Fibroblast of the aortic adventitia (primary cell): ENCODE measurements at regions not wholly inside any gene's neighbourhood (a gene's known extent, or its start where the extent isn't known, plus 50 kb on each side); places are given as distances from the start of the nearest gene placed in this dataset.
"Not testable (repeated sequence)": the region's sequence is repeated elsewhere in the genome, so short reads cannot be mapped to it uniquely, and the experiment has no call there.

Experiments
- DNase-seq: peaks from one replicate; pipeline ENCODE4 v3.0.0-alpha.2; 2010; ENCODE audit warnings: low read depth
- H3K4me3 ChIP-seq: 2 replicates; pipeline ENCODE4 v1.5.1; 2011; ENCODE audit warnings: low read depth, mild to moderate bottlenecking, control low read depth, low read length, moderate library complexity
- TF ChIP-seq, protein P1 (sequence below): IDR thresholded peaks from 2 replicates; pipeline ENCODE4 v1.5.1; 2011; ENCODE audit warnings: mild to moderate bottlenecking, low read length, control low read depth, inconsistent platforms; ENCODE audit not compliant: insufficient read depth

- TF ChIP-seq, protein P1, sequence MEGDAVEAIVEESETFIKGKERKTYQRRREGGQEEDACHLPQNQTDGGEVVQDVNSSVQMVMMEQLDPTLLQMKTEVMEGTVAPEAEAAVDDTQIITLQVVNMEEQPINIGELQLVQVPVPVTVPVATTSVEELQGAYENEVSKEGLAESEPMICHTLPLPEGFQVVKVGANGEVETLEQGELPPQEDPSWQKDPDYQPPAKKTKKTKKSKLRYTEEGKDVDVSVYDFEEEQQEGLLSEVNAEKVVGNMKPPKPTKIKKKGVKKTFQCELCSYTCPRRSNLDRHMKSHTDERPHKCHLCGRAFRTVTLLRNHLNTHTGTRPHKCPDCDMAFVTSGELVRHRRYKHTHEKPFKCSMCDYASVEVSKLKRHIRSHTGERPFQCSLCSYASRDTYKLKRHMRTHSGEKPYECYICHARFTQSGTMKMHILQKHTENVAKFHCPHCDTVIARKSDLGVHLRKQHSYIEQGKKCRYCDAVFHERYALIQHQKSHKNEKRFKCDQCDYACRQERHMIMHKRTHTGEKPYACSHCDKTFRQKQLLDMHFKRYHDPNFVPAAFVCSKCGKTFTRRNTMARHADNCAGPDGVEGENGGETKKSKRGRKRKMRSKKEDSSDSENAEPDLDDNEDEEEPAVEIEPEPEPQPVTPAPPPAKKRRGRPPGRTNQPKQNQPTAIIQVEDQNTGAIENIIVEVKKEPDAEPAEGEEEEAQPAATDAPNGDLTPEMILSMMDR: no peak
- peak; percentile 2 for DNase-seq
- H3K4me3 ChIP-seq: no peak overlapping the region
Measured at GRCh38 chr1:60504206-60504840, 430.8 kb upstream of the C1orf87 start.

DNA sequence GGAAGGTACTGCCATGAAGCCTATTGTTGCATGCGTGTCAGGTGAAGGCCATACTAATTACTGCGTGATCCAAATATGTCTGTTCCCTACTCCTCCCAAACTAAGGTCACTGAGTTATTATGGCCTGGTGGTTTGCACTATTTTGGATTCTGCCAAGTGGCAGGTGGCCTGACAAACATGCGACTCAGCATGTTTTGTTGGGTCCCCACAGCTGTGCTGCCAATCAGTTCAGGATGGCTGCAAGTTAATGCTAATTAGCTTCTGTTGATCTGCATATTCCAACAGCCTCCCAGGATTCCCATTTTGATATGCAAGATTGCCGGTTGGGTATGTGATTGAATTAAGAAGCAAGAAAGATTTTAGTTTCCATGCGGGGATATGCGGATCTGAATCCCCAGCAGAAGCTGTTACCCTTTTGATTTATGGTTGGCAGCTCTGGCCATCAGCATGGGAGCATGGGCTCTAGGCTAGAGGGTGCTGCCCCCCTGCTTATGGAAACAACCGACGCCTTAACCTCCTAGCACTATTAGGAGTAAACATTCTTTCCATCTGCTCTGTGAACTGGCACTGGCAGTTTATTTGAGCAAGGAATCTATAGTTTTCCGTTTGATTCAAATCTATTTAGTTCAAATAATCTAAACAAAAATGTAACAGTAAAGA, 429.8 kb upstream of the C1orf87 start:
- no peak overlapping the region for H3K4me3 ChIP-seq
- TF ChIP-seq, protein P1: no peak
- DNase-seq: no peak

DNA sequence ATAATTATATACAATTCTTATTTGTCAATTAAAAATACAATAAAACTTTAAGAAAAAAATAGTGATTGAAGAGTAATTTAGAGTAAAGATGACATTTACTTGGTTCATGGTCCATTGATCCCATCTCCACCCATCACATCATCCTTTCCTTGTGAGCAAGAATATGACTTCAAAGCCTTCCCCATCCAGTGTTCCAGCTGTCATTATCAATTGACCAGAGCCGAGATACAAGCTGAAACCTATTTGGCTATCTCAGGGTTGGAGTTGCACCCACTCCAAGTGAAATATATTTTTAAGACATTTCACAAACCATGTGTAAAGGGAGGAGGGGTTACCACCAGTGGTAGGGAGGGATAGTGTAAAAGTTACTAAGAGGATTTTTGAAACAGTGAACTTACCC, 428.9 kb upstream of the C1orf87 start:
- TF ChIP-seq, protein P1: no peak
- no peak overlapping the region for H3K4me3 ChIP-seq
- no peak for DNase-seq

GRCh38 chr1:60489916-60490480, 416.4 kb upstream of the C1orf87 start:
- not testable (repeated sequence) for H3K4me3 ChIP-seq, DNase-seq

DNA sequence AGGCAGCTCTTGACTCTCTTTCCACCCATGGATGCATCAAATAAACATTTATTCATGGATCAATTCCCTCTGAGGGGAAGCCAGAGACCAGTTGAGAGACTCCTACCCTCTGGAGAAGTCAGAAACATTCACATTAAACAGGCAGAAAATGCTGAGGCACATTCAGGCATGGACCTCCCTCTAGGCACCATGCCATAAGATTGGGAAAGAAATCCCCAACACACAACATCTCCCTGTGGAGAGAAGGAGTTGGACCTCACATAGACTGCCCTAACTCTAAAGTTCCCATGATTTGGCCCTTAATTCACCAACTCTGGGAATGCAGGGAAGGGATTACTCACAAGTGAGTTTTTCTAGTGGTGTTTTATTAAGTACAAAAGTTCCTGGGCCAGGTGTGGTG, 415.3 kb upstream of the C1orf87 start:
- peak; percentile 54 for DNase-seq
- TF ChIP-seq, protein P1: no peak

GRCh38 chr1:60487565-60488345, 414.2 kb upstream of the C1orf87 start:
- peak; percentile 13 for DNase-seq
- H3K4me3 ChIP-seq: no peak overlapping the region
- TF ChIP-seq, protein P1: no peak

More for the DNA sequence above, 415.3 kb upstream of the C1orf87 start:
- no peak overlapping the region for H3K4me3 ChIP-seq

- TF ChIP-seq, protein P1: no peak
- DNase-seq: no peak
- H3K4me3 ChIP-seq: no peak overlapping the region
Measured at GRCh38 chr1:60483509-60483908, 409.9 kb upstream of the C1orf87 start.
